Forelimb muscle (tissue), 1 donor: ENCODE measurements at regions not wholly inside any gene's neighbourhood (a gene's known extent, or its start where the extent isn't known, plus 50 kb on each side); places are given as distances from the start of the nearest gene placed in this dataset.
"Not testable (repeated sequence)": the region's sequence is repeated elsewhere in the genome, so short reads cannot be mapped to it uniquely, and the experiment has no call there.

ENCODE experiments used
- DNase-seq: peaks from one replicate; pipeline ENCODE4 v3.0.0-alpha.2; 2013; ENCODE audit warnings: low read depth

DNA sequence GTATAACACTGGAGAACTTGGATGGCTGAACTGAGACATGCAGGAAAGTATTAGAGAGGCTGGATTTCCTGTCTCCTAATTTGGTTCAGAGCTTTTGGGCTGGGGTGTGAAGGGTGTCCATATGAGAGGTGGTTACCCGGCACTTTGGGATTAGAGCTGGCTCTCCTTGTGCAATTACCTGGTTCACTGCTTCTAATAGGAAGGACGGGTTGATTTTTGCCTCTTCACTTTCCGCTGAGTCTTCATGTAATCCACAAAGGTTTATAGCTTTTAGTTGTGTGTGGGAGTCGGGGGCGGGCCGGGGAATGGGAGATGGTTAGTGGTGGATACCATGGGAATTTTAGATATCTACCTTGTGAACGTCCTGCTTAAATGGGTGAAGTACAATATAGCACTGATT, 151.5 kb downstream of the BTBD3 start:
- DNase-seq: no peak

- DNase-seq: no peak
Observed at GRCh38 chr20:12072221-12072953, 154.7 kb downstream of the BTBD3 start.

- no peak for DNase-seq
Observed at GRCh38 chr20:12072954-12073264, 155.2 kb downstream of the BTBD3 start.

DNA sequence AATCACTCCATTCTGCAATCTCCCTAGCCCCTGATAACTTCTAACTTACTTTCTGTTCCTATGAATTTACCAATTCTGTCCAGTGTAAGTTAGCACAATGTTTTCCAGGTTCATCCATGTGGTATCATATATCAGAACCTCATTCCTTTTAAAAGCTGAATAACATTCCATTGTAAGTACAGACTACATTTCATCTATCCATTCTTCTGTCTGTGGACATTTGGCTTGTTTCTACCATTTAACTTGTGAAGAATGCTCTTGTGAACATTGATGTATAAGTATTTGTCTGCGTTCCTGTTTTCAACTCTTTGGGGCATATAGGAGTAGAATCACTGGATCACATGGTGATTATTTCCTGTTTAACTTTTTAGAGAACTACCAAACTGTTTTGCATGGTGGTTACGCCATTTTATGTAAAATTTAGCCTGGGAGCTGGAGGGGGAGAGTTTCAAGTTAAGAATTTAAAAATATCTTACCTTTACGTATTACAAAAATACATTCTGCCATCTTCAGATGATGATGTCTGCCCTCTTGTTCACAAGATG, 156.5 kb downstream of the BTBD3 start:
- no peak for DNase-seq

DNA sequence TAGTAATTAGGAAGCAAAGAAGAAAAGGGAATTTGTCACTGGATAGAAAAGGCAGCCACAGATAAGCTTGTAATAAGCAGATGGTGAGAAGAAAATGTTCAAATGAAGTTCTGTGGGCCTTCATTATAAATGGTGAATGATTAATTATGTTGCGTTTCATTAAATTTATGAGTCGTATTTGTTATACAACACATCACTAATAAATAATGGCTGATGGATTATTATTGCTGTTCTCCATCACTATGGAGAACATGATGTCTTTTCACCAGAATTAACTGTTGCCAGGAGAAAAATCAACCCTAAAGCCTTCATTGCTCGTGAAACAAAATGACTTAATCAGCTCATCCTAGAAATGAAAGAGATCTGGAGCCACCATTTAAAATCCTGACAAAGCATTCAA, 158.5 kb downstream of the BTBD3 start:
- DNase-seq: no peak

DNA sequence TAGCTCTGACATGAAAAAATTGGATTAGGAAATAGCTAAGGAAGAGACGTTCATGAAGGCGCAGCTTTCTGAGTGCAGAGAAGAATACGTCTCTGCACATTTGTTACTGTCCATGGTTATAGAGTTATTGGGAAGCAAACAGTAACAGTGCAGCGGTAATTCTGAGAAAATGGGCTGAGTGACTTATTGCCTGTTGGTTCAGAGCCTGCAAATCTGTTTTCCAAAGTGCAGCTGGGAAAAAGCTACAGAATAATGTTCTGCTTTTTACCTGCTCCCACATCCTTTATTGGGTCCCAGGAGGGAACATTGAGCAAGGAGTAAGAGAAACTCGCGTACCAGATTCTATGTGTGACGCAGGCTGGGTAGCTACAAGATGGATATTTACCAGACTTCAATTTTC, 160.2 kb downstream of the BTBD3 start:
- DNase-seq: no peak

DNA sequence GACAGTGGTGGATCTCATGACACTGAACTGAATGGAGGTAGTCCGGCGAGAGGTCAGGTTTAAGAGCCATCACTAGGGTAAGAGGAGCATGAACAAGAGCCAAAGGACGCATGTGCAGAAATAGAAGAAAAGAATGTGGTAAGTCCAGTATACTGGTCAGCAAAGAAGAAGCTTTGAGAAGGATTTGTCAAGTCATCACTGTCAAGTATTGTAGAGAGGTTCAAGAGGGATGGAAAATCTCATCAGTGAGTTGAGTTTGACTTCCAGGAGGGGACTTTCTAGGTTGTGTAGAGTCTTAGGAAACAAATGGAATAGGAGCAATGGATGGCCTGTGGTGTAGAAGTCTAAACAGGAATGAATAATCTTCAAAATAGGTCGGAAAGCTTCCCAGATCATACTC, 161.8 kb downstream of the BTBD3 start:
- no peak for DNase-seq

DNA sequence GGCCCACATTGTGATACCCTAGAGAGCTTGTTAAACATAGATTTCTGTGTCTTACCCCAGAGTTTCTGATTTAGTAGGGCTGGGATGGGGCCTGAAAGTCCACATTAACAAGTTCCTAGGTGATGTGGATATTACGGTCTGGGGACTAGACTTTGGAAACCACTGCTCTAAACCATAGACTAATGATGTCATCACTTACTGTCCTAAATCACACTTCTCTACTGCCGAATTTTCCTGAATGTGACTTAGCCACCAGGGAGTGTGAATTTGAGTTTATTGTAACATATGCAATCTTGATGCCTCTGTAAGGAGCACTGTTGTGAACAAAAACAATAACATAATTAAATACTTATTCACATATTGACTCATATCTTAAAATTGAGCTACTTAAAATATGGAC, 165.6 kb downstream of the BTBD3 start:
- no peak for DNase-seq

- DNase-seq: no peak
Observed at GRCh38 chr20:12084482-12084881, 166.8 kb downstream of the BTBD3 start.

GRCh38 chr20:12086359-12086758, 168.7 kb downstream of the BTBD3 start:
- no peak for DNase-seq

DNA sequence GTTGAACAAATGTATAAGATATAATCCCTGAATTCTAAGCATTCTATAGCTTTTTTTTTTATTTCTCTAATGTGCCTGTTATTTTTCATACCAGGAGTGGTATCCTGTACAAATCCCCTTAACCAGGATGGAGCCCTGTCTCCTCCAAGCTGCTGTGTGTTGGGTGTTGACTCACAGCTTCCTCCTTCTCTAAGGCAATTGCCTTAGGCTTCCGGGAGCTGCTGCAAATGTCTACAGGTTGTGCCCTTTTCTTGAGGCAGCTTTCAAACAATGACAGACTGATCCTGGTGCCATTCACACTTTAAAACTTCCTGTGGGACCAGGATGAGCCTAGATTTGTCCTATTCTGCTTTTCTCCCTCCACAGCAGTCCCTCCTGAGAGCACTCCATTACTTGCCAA, 173.2 kb downstream of the BTBD3 start:
- no peak for DNase-seq

GRCh38 chr20:12093057-12093796, 175.5 kb downstream of the BTBD3 start:
- DNase-seq: no peak

DNA sequence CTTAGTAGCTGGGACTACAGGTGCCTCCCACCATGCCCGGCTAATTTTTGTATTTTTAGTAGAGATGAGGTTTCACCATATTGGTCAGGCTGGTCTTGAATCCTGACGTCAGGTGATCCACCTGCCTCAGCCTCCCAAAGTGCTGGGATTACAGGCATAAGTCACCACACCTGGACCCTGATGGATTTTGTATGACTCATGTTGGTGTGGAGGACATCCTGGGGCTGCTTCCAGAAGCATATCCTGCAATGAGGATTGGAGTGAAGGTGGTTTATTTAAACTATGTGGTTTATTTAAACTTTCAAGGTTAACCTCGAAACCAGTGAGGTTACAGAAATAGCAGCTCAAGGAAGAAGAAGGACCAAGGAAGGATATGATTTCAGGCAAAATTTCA, 176.1 kb downstream of the BTBD3 start:
- DNase-seq: not testable (repeated sequence)

GRCh38 chr20:12095180-12095920, 177.7 kb downstream of the BTBD3 start:
- DNase-seq: no peak

- DNase-seq: no peak
Observed at GRCh38 chr20:12098421-12098820, 180.7 kb downstream of the BTBD3 start.

GRCh38 chr20:12108846-12109245, 191.2 kb downstream of the BTBD3 start:
- DNase-seq: no peak

GRCh38 chr20:12110274-12110673, 192.6 kb downstream of the BTBD3 start:
- no peak for DNase-seq

DNA sequence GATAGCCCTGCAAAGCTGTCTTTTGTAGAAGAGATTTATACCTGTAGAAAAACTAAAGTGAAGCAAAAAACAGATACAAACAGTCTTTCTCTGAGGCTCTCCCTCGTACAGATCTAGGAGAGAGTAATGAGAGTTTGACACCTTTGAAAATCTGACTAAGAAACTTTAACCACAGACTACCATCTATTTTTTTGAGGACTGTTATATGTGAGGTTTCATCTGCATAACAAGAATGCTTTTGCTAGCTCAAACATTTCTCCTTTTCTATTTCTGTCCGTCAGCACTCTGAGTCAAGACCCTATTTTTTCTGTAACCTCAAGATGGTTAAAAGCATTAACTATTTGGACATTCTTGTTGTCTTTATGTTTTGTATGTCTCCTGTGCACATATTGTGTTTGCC, 193.0 kb downstream of the BTBD3 start:
- no peak for DNase-seq

DNA sequence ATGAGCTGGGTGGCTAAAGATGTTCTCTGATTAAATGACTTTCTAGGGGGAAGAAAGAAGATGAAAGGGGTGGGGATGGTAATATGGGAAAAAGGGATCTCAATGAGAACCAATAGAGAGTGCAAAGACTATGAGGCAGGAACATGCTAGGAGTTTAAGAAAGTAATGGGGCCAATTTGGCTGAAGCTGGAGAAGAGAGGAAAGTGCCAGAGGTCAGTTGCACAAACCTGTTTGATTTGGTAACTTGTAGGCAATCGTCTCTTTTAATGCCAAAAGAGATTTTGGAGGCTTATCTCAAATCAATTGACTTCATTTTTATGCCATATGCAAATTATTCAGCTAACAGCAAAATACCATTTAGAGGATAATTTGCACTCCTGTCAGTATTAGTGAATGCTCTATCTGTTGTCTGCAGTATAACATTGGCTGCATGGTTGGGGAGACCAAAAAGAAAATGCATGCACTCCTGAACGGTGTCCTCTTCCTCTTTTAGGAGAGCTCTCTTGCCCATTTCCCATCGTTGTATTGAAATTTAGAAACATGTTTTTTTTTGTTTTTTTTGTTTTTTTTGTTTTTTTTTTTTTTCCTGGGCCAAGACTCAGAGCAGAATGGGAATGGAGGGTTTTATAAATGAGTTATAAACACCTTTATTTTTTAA, 193.9 kb downstream of the BTBD3 start:
- DNase-seq: no peak

- no peak for DNase-seq
Observed at GRCh38 chr20:12112089-12112474, 194.4 kb downstream of the BTBD3 start.

- DNase-seq: no peak
Observed at GRCh38 chr20:12112665-12113064, 195.0 kb downstream of the BTBD3 start.

- no peak for DNase-seq
Observed at GRCh38 chr20:12113075-12113467, 195.4 kb downstream of the BTBD3 start.
